Myocyte (in vitro differentiated cells): ENCODE measurements at regions not wholly inside any gene's neighbourhood (a gene's known extent, or its start where the extent isn't known, plus 50 kb on each side); places are given as distances from the start of the nearest gene placed in this dataset.
A peak's percentile ranks its signal among the peaks of the same experiment; 100 is the strongest.
"Not testable (repeated sequence)": the region's sequence is repeated elsewhere in the genome, so short reads cannot be mapped to it uniquely, and the experiment has no call there.

Experiments used
- DNase-seq: peaks from one replicate; pipeline ENCODE4 v3.0.0-alpha.2; 2012; ENCODE audit warnings: low read depth

DNA sequence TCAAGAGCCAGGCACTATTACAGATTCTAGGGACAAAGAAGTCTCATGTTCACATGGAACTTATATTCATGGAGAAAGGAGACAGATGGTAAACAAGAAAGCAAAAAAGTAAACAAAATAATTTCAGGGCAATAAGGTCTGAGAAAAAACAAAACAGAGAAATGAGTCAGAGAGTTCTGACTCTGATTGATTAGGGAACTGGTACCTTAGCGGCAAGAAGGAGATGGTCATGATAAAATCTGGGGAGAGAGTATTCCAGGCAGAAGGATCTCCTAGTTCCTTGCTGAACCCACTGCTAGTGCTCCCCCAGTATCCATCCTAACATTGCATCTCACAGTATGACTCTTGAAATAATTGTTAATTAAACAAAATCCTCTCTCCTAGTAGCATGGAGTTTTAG lies 161.8 kb upstream of the KLF7 start:
- DNase-seq = no peak

DNA sequence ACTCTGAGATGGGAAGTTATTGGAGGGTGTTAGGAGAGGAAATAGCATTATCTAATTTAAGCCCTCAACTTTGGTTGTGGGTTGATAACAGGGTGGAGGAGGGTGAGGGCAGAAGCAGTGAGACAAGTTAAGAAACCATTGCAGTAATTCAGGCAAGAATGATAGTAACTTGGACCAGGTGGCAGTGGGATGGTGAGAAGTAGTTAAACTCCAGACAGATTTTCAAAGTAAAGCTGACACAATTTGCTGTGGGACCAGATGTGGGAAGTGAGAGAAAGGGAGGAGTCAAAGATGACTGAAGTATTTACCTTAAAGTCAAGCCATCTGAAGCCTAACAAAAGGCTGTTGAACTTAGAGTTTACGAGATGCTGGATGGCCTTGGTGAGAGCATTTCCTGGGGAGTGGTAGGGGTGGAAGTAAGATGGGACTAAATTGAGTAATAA lies 163.2 kb upstream of the KLF7 start:
- DNase-seq = no peak

GRCh38 chr2:207330912-207331311 lies 165.2 kb upstream of the KLF7 start:
- DNase-seq = peak; percentile 76

DNA sequence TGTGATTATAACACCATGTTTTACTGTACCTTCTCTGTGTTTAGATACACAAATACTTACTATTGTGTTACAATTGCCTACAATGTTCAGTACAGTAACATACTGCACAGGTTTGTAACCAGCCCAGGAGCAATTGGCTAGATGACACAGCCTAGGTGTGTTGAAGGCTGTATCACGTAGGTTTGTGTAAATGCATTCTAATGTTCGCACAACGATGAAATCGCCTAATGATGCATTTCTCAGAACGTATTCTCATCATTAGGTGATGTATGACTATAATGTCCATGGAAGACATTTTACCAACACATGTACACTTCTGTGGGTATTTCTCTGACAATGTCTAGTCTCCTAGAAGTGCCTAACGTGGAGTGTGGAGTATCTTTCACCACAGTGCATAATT lies 165.9 kb upstream of the KLF7 start:
- DNase-seq = no peak

GRCh38 chr2:207332480-207333212 lies 166.9 kb upstream of the KLF7 start:
- no peak for DNase-seq

DNA sequence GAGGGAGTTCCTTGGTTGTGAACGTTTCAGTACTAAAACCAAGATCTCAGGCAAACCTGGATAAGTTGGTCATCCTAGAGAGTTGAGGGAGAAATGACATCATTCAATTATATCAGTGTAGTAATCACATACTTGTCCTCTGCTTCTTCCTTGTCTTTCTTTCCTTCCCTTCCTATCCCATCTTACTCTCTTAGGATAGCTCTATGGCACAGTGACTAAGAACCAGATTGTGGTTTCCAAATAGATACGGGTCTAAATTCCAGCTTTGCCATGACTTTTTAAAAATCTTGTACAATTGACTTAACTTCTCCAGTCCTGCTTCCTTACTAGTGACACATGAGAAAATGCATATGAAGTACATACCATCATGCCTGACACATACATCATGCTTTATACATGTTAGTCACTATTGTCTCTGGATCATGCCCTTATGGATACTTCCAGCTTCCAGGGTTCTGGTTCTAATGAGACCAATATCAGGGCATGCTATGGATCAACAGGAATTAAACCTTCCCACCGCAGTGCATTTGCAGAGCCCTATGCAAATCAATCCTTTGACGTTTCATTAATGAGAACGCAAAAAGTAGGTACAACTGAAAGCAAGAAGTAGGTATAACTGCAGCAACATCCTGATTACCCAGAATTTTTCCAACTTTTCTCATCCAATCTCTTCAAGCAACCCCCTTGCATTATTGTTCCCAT lies 168.0 kb upstream of the KLF7 start:
- no peak for DNase-seq

- no peak for DNase-seq
Observed at GRCh38 chr2:207334301-207334623, 168.5 kb upstream of the KLF7 start.

DNA sequence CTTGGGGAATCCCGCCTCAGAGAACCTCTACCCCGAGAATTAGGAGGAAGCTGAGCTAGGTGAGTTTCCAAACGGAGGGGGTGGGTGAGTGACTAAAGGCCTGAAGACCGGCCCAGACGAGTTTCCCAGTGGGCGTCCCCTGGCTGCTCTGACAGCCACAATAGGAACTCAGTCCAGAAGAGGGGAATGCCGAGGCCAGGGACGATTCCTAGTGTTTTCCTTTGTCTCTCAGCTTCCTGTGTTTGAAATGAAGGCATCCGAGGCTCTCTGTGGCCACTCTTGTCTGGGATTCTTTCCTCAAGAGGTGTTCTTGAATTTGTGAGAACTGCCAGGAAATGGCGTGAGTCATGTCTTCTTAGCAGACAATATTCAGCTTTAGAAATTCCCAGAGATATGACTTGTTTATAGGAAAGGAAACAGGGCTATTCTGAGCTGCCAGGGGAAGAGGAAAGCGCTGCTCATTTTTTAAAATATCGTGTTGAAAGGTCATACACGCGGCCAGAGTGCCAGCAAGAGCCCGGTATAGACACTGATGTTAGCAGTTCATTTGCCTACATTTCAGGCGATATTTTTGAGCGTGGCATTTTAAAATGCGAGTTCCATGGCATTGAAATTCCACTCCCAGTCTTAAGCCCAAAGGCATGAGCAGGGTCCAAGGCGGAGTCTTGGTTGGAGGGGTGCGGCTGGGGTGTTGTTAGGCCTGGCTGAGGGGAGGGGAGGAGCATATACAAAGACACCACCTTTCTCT lies 169.1 kb upstream of the KLF7 start:
- peak; percentile 89 for DNase-seq

GRCh38 chr2:207337234-207338219 lies 171.8 kb upstream of the KLF7 start:
- peak; percentile 24 for DNase-seq

- DNase-seq = no peak
Observed at GRCh38 chr2:207338220-207338607, 172.5 kb upstream of the KLF7 start.

GRCh38 chr2:207338610-207339009 lies 172.9 kb upstream of the KLF7 start:
- no peak for DNase-seq

DNA sequence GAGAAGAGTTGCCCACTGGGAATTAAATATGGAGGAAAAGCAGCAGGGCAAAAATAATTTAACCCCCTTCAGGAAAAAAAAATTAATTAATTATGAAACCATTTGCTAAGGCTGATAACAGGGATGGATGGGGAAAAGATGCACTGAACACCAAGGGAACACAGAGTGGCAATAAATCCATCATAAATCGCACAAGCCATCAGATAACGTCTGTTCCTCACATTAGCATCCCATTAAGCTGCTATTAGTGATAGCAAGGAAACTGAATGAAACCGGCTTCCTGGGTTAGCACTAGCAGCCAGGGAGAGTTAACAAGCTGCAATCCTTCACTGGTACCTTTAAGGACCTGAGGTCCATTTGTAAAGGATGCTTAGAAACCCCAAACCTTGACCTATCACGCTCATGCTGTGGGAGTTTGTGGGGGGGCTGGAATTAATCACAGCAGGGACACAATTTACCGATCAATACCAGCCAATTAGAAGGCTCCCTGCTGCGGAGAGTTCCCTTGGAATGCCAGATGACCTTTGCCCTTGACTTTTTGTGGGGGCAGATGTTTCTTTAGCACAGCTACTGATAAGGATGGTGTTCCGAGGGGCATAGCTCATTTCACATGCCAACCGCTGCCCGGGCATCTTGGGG lies 175.5 kb upstream of the KLF7 start:
- no peak for DNase-seq

GRCh38 chr2:207341804-207342203 lies 176.1 kb upstream of the KLF7 start:
- no peak for DNase-seq

DNA sequence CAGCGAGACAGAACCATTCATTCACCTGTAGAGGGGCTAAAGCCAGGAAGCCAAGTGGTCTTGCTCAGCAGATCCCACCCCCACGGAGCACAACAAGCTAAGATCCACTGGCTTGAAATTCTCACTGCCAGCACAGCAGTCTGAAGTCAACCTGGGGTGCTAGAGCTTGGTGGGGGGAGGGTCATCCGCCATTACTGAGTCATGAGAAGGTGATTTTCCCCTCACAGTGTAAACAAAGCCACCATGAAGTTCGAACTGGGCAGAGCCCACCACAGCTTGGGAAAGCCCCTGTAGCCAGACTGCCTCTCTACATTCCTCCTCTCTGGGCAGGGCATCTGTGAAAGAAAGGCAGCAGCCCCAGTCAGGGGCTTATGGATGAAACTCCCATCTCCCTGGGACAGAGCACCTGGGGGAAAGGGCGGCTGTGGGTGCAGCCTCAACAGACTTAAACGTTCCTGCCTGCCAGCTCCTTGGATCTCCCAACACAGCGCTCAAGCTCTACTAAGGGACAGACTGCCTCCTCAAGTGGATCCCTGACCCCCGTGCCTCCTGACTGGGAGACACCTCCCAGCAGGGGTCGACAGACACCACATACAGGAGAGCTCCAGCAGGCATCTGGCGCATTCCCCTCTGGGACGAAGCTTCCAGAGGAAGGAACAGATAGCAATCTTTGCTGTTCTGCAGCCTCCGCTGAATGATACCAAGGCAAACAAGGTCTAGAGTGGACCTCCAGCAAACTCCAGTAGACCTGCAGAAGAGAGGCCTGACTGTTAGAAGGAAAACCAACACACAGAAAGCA lies 179.0 kb upstream of the KLF7 start:
- DNase-seq = not testable (repeated sequence)

DNA sequence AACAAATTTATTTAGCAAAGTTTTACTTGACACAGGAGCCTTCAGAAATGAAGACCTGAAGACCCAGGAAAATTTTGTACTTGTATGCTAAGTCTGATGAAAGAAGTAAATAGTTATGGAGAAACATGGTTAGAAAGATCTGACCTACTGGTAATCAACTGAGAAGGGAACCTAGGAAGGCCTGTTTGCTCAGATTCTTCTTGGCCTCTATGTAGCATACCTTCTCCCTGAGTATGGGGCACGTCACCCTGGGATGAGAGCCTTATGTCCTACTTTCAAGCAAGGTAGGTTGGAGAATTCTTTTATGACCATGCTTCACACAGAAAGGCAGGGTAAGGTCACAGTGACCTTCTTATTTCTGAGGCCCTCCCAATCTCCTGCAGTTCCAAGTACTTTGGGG lies 178.6 kb upstream of the CREB1 start:
- DNase-seq = no peak

DNA sequence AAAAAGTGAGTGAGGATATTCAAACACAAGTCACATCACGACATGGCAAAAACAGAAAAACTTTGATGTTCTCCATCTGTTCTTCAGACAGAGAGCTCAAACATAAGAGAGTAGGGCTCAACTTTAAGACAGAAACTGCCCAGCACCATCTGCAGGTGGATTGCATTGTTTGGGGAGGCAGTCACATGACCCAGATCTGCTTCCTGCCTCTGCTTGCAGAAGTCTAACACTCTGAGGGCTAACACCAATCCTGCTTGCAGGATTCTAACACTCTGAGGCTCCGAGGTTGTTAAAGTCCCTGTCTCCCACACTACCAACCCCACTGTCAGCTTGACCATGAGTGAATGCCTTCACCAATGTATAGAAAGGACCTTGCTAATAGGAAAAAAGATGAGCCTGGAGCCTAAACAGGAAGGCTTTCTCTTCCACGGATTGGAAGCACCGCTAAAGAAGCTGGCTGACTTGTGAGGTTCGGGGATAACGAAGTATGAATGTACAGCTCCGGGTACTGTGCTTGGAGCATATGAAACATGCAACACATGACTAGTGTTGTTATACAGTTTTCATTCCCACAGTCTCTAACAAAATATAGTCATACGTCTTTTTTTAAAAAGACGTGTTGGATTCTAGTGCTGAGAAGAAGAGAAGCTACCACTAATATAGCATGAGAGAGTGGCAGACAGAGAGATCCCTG lies 176.6 kb upstream of the CREB1 start:
- no peak for DNase-seq

DNA sequence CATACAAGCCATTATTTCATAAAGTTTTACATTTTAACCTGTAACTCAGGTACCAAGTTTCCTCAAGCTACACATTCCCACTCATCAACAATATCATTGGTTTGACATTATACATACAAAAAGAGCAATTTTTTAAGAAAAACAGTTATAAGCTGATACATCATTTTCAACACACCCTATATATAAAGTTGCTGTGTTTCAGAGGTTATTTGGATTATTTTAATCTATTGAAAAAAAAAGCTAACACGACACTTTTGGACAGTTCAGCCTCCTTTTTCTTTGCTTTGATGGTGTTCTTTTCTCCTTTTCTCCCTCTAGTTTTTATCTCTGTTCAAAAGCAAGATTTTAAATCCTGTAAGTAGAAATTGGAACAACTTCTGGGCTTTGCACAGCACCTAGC lies 175.9 kb upstream of the CREB1 start:
- DNase-seq = no peak

DNA sequence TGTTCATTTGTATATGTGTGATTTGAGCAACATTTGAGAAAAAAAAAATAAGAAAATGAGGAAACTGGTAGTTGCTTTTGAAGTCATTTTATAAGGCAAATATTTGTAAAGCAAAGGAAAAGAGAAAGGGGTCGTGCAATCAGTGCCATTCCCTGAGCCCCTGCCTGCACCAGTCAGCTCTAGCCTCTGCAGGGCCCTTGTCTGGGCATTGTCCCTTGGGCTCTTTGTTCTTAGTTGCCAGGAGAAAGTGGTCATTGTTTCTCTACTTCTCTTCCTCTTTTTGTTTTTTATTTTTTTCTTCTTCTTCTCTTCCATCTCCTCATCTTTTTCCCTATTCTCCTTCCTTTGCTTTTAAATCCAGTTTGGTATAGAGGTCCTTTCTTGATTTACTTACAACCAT lies 175.3 kb upstream of the CREB1 start:
- DNase-seq = no peak

DNA sequence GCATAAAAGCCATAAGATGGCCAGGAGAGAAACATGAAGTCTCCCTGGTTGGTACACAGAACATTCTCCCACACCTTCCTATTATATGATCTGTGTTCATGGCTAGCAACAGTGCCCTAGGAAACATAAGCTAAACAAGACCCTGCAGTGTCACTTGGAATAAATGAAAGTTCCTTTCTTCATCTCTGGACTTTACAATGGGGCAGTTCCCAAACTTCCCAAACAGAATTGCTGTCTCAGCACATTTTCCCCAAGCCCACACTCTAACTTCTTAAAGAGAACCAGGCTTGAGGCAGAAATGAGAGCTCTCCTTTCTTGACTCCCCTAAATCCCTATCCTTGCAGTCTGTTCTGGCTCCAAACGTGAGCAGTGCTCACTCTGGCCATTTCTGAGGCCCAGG lies 173.2 kb upstream of the CREB1 start:
- DNase-seq = no peak
